Breast epithelium (tissue), 4 donors: ENCODE measurements at regions not wholly inside any gene's neighbourhood (a gene's known extent, or its start where the extent isn't known, plus 50 kb on each side); places are given as distances from the start of the nearest gene placed in this dataset.

Experiments used
- DNase-seq, 2 donors: peaks; one replicate each; pipeline ENCODE4 v3.0.0-alpha.2; 2019; ENCODE audit warnings: low spot score in 2 of 2
- H3K27ac ChIP-seq, 2 donors: fragments of 200-600 bp; sonication (generic) in 1 of 2; one replicate each; pipeline ENCODE4 v1.5.1; 2016 to 2019; ENCODE audit warnings: mild to moderate bottlenecking in 1 of 2
- H3K27me3 ChIP-seq, 2 donors: fragments of 200-600 bp; sonication (generic) in 1 of 2; one replicate each; pipeline versions ENCODE4 v1.5.1 to v1.6.0; 2017 to 2019; ENCODE audit warnings: control low read depth in 1 of 2, mild to moderate bottlenecking in 1 of 2
- H3K36me3 ChIP-seq: fragments of 200-600 bp; one replicate; pipeline ENCODE4 v1.5.1; 2019
- H3K4me1 ChIP-seq, 2 donors: fragments of 200-600 bp; sonication (generic); one replicate each; pipeline ENCODE4 v1.5.1; 2016 to 2019; ENCODE audit warnings: control low read depth in 1 of 2
- H3K4me3 ChIP-seq, 3 donors: fragments of 200-600 bp; sonication (generic); 1 replicate in 2 of 3; 2 replicates in 1 of 3; pipeline ENCODE4 v1.5.1; 2016 to 2019; ENCODE audit warnings: mild to moderate bottlenecking in 3 of 3, moderate library complexity in 2 of 3
- H3K9me3 ChIP-seq, 2 donors: fragments of 200-600 bp; sonication (generic) in 1 of 2; one replicate each; pipeline ENCODE4 v1.5.1; 2016 to 2019; ENCODE audit warnings: control low read depth in 1 of 2
- POLR2A ChIP-seq: fragments of 450-650 bp; IDR thresholded peaks from one replicate; pipeline ENCODE4 v1.6.1; 2016; ENCODE audit warnings: antibody characterized with exemption, mild to moderate bottlenecking, moderate library complexity
- POLR2AphosphoS5 ChIP-seq, 3 donors: sonication (generic); formaldehyde crosslinking; IDR thresholded peaks; one replicate each; pipeline ENCODE4 v1.6.1; 2017; ENCODE audit warnings: antibody characterized with exemption in 3 of 3
- intact Hi-C: fragments of 100-400 bp; cut with DNase I; formaldehyde crosslinking; loops from one replicate; pipeline ENCODE4 v1.15.1; 2023; ENCODE audit warnings: low total_unique reads
- TF ChIP-seq, protein P1 (sequence below), 3 donors: fragments of 450-650 bp; IDR thresholded peaks; one replicate each; pipeline ENCODE4 v1.5.1; 2016 to 2017; ENCODE audit warnings: antibody characterized with exemption in 3 of 3, mild to moderate bottlenecking in 3 of 3, moderate library complexity in 3 of 3

DNA sequence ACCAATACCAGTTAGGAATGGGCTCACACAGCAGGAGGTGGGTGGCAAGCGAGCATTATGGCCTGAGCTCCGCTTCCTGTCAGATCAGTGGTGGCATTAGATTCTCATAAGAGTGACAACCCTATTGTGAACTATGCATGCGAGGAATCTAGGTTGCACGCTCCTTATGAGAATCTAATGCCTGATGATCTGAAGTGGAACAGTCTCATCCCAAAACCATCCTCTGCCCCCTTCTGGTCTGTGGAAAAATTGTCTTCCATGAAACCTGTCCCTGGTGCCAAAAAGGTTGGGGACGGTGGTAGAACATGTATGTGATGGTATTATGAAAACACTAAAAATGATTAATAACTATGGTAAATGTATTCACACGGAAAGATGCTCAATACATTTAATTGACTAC lies 99.7 kb upstream of the HIVEP1 start:
- Histone ChIP-seq H3K4me1 (no peaks in the 10 kb centered on the region), H3K4me3 (no peak overlapping the region), H3K36me3 (no peaks in the 10 kb centered on the region), H3K27me3 (no peaks in the 10 kb centered on the region), H3K9me3 (no peaks in the 10 kb centered on the region), H3K27ac (no peak overlapping the region)
- DNase-seq: no peak
- TF ChIP-seq POLR2A (no peak), POLR2AphosphoS5 (IDR thresholded peaks at IDR 0.05) (no peak)
- TF ChIP-seq, protein P1, sequence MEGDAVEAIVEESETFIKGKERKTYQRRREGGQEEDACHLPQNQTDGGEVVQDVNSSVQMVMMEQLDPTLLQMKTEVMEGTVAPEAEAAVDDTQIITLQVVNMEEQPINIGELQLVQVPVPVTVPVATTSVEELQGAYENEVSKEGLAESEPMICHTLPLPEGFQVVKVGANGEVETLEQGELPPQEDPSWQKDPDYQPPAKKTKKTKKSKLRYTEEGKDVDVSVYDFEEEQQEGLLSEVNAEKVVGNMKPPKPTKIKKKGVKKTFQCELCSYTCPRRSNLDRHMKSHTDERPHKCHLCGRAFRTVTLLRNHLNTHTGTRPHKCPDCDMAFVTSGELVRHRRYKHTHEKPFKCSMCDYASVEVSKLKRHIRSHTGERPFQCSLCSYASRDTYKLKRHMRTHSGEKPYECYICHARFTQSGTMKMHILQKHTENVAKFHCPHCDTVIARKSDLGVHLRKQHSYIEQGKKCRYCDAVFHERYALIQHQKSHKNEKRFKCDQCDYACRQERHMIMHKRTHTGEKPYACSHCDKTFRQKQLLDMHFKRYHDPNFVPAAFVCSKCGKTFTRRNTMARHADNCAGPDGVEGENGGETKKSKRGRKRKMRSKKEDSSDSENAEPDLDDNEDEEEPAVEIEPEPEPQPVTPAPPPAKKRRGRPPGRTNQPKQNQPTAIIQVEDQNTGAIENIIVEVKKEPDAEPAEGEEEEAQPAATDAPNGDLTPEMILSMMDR (IDR thresholded peaks at IDR 0.05): no peak
- intact Hi-C loops: no loop called here

DNA sequence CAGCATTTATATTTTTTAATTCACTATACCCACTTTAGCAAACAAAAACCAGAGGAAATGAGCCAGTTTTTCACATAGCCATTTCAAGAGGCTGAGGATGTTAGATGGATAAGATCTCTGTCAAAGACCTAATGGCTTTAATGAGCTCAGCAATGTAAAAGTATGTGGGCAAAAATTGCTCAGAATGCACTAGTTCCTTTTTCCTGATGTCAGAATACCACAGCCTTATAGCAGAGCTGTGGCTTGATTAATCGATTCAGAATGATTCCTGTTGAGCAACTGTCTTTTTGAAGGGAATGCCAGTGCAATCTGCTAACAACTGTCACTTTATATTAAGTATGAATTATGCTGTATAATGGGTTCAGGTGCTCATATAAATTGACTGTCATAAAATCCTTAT lies 100.6 kb upstream of the HIVEP1 start:
- H3K27ac ChIP-seq: no peak overlapping the region
- no peaks in the 10 kb centered on the region for H3K4me1 ChIP-seq
- no peaks in the 10 kb centered on the region for H3K36me3 ChIP-seq
- intact Hi-C loops: no loop called here
- TF ChIP-seq POLR2A (no peak), POLR2AphosphoS5 (IDR thresholded peaks at IDR 0.05) (no peak)
- TF ChIP-seq, protein P1 (IDR thresholded peaks at IDR 0.05): no peak
- no peak for DNase-seq
- no peaks in the 10 kb centered on the region for H3K27me3 ChIP-seq
- no peaks in the 10 kb centered on the region for H3K9me3 ChIP-seq
- no peak overlapping the region for H3K4me3 ChIP-seq

DNA sequence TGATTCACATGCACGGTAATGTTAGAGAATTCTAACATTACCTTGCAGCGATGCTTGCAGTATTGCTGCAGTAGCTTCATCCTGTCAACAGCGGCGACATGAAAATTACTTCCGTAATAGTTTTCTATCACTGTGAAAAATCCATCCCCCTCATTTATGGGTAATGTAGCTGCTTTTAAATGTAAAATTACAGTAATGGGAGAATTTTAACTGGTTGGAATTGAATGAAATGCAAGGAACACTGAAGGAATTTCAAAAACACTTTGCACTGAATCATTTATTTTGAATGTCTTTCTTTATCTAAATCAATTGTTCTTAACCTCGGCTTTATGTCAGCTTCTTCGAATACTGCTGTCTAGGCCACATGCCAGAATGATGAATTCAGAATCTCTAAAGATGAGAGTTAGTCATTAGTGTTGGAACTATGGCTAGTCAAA lies 102.4 kb upstream of the HIVEP1 start:
- no peaks in the 10 kb centered on the region for H3K9me3 ChIP-seq
- H3K27me3 ChIP-seq: no peaks in the 10 kb centered on the region
- TF ChIP-seq, protein P1 (IDR thresholded peaks at IDR 0.05): no peak
- TF ChIP-seq POLR2AphosphoS5 (IDR thresholded peaks at IDR 0.05): no peak
- no peak for TF ChIP-seq POLR2A
- no peak overlapping the region for H3K4me3 ChIP-seq
- no peak overlapping the region for H3K27ac ChIP-seq
- no peaks in the 10 kb centered on the region for H3K36me3 ChIP-seq
- intact Hi-C loops: no loop called here
- H3K4me1 ChIP-seq: no peaks in the 10 kb centered on the region
- no peak for DNase-seq

DNA sequence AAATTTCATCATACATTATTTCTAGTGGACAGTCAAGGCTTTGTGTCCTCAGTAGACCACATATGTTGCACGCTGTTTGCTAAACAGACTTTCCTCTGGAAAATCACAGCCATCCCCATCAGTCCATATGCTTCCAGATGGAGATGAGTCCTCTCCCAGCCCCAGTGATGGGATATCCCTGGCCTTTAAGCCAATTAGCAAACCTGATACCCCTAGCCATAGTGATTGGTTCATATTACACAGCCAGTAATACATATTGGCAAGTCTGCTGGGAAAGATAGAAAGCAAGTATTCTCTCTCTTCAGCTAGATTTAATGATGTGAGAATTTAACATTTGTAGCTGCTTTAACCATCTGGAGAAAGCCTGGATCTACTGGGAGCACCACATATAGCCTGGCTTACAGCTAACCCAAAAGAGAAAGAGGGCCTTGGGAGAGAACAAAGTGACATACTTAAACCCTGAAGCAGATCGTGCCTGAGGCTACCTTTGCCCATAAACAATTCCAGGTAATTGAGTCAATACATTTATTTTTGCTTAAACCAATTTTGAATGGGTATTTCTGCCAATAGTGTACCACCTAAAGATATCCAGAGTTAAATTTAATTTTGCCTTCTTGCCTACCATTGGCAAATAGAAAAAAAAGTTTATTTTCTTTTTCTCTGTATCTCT lies 103.5 kb upstream of the HIVEP1 start:
- Histone ChIP-seq H3K9me3 (no peaks in the 10 kb centered on the region), H3K4me1 (no peaks in the 10 kb centered on the region), H3K4me3 (no peak overlapping the region), H3K27ac (no peak overlapping the region), H3K27me3 (no peaks in the 10 kb centered on the region), H3K36me3 (no peaks in the 10 kb centered on the region)
- no peak for DNase-seq
- intact Hi-C loops: no loop called here
- TF ChIP-seq POLR2A: no peak
- TF ChIP-seq POLR2AphosphoS5 (IDR thresholded peaks at IDR 0.05): no peak
- TF ChIP-seq, protein P1 (IDR thresholded peaks at IDR 0.05): no peak

DNA sequence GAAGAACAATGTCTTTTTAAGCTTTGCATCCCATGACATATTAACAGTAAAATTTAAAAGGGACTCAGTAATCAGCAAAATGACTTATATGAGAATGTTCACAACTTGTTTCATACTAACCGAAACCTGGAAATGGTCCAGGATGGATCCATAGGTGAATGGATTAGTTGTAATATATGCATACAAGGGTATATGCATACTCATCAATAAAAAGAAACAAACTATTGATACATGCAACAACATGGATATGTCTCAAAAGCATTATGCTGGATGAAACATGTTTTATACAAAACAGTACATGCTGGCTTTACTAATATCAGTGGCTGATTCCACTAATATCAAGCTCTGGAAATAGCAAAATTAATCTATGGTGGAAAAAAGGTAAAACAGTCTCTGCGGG lies 108.5 kb upstream of the HIVEP1 start:
- DNase-seq: no peak
- TF ChIP-seq, protein P1 (IDR thresholded peaks at IDR 0.05): no peak
- TF ChIP-seq POLR2AphosphoS5 (IDR thresholded peaks at IDR 0.05) (no peak), POLR2A (no peak)

More for the DNA sequence above, 108.5 kb upstream of the HIVEP1 start:
- H3K36me3 ChIP-seq: no peaks in the 10 kb centered on the region
- no peak overlapping the region for H3K4me3 ChIP-seq
- no peaks in the 10 kb centered on the region for H3K9me3 ChIP-seq
- intact Hi-C loops: no loop called here
- H3K4me1 ChIP-seq: no peaks in the 10 kb centered on the region
- no peaks in the 10 kb centered on the region for H3K27me3 ChIP-seq
- H3K27ac ChIP-seq: no peak overlapping the region
